Astrocyte (in vitro differentiated cells and primary cell): ENCODE measurements at regions not wholly inside any gene's neighbourhood (a gene's known extent, or its start where the extent isn't known, plus 50 kb on each side); places are given as distances from the start of the nearest gene placed in this dataset.

Experiments used
- CTCF ChIP-seq: IDR thresholded peaks from 2 replicates; pipeline ENCODE4 v1.5.1; 2011; ENCODE audit warnings: low read depth, mild to moderate bottlenecking, inconsistent platforms, low read length, moderate library complexity; ENCODE audit not compliant: insufficient read depth
- EZH2 ChIP-seq: IDR thresholded peaks from 2 replicates; pipeline ENCODE4 v1.6.1; 2012; ENCODE audit warnings: mild to moderate bottlenecking, low read length, inconsistent platforms; ENCODE audit not compliant: insufficient read depth

- TF ChIP-seq CTCF, result no peak
- TF ChIP-seq EZH2, result no peak
Measured at GRCh38 chr3:8173892-8174291, 327.7 kb upstream of the LMCD1 start.
